ENCODE measurements at regions not wholly inside any gene's neighbourhood (a gene's known extent, or its start where the extent isn't known, plus 50 kb on each side); places are given as distances from the start of the nearest gene placed in this dataset.

DNA sequence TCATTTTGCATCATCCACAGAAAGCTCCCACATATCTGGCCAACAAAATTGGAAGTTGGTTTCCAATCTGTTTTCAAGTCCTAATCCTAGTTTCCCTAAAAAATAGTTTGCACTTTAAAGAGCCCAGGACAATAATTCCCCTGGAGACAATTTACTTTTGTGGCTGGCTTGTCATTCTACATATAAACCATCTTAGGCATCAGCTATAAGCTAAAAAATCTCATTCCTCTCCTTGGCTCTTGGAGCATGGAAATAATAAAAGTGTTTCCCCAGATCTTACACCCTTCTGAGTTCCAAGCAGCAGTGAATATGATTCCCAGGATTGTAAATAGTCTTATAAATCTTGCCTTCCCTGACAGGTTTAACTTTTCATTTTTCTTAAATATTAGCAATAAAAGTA is 89.1 kb upstream of the NUDT4 start:
- TF ChIP-seq, protein P1, sequence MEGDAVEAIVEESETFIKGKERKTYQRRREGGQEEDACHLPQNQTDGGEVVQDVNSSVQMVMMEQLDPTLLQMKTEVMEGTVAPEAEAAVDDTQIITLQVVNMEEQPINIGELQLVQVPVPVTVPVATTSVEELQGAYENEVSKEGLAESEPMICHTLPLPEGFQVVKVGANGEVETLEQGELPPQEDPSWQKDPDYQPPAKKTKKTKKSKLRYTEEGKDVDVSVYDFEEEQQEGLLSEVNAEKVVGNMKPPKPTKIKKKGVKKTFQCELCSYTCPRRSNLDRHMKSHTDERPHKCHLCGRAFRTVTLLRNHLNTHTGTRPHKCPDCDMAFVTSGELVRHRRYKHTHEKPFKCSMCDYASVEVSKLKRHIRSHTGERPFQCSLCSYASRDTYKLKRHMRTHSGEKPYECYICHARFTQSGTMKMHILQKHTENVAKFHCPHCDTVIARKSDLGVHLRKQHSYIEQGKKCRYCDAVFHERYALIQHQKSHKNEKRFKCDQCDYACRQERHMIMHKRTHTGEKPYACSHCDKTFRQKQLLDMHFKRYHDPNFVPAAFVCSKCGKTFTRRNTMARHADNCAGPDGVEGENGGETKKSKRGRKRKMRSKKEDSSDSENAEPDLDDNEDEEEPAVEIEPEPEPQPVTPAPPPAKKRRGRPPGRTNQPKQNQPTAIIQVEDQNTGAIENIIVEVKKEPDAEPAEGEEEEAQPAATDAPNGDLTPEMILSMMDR (IDR thresholded peaks at IDR 0.05), result no peak
- TF ChIP-seq POLR2A (IDR thresholded peaks at IDR 0.05; ENCODE audit: low read depth), result no peak

Measured in esophagus muscularis mucosa (tissue), 3 donors.